ENCODE measurements at regions not wholly inside any gene's neighbourhood (a gene's known extent, or its start where the extent isn't known, plus 50 kb on each side); places are given as distances from the start of the nearest gene placed in this dataset.

- no peak for DNase-seq (ENCODE audit: low read depth)
These were observed 154.7 kb downstream of the KTN1 start for GRCh38 chr14:55734731-55735130.

- no peak for DNase-seq (ENCODE audit: low read depth)
These were observed 160.1 kb downstream of the KTN1 start for GRCh38 chr14:55739967-55740648.

GRCh38 chr14:55740649-55740989 is 160.6 kb downstream of the KTN1 start:
- no peak for DNase-seq (ENCODE audit: low read depth)

GRCh38 chr14:55741240-55741639 is 161.2 kb downstream of the KTN1 start:
- DNase-seq (ENCODE audit: low read depth): no peak

- DNase-seq (ENCODE audit: low read depth): no peak
These were observed 163.5 kb downstream of the KTN1 start for GRCh38 chr14:55743551-55743950.

GRCh38 chr14:55744321-55744720 is 164.3 kb downstream of the KTN1 start:
- DNase-seq (ENCODE audit: low read depth): no peak

- DNase-seq (ENCODE audit: low read depth): no peak
These were observed 165.9 kb downstream of the KTN1 start for GRCh38 chr14:55745906-55746305.

GRCh38 chr14:55746558-55746957 is 166.6 kb downstream of the KTN1 start:
- no peak for DNase-seq (ENCODE audit: low read depth)

- no peak for DNase-seq (ENCODE audit: low read depth)
These were observed 167.2 kb downstream of the KTN1 start for GRCh38 chr14:55747186-55747585.

- no peak for DNase-seq (ENCODE audit: low read depth)
These were observed 169.3 kb downstream of the KTN1 start for GRCh38 chr14:55749201-55749812.

GRCh38 chr14:55749946-55750345 is 169.9 kb downstream of the KTN1 start:
- no peak for DNase-seq (ENCODE audit: low read depth)

GRCh38 chr14:55752580-55753390 is 172.8 kb downstream of the KTN1 start:
- no peak for DNase-seq (ENCODE audit: low read depth)

GRCh38 chr14:55754471-55754870 is 174.5 kb downstream of the KTN1 start:
- no peak for DNase-seq (ENCODE audit: low read depth)

- no peak for DNase-seq (ENCODE audit: low read depth)
These were observed 174.9 kb downstream of the KTN1 start for GRCh38 chr14:55754871-55755270.

- no peak for DNase-seq (ENCODE audit: low read depth)
These were observed 176.1 kb downstream of the KTN1 start for GRCh38 chr14:55756078-55756477.

GRCh38 chr14:55756557-55756956 is 176.6 kb downstream of the KTN1 start:
- no peak for DNase-seq (ENCODE audit: low read depth)

GRCh38 chr14:55758796-55759195 is 178.8 kb downstream of the KTN1 start:
- DNase-seq (ENCODE audit: low read depth): no peak

GRCh38 chr14:55760789-55761566 is 181.0 kb downstream of the KTN1 start:
- DNase-seq (ENCODE audit: low read depth): no peak

GRCh38 chr14:55761651-55762050 is 181.6 kb downstream of the KTN1 start:
- DNase-seq (ENCODE audit: low read depth): no peak

GRCh38 chr14:55762595-55763232 is 182.7 kb downstream of the KTN1 start:
- DNase-seq (ENCODE audit: low read depth): no peak

GRCh38 chr14:55764784-55765183 is 184.8 kb downstream of the KTN1 start:
- DNase-seq (ENCODE audit: low read depth): no peak

GRCh38 chr14:55766071-55766470 is 186.1 kb downstream of the KTN1 start:
- DNase-seq (ENCODE audit: low read depth): no peak
